DMS53 treated with DMSO at 0.1 percent for 48 hours (cell line): ENCODE measurements at regions not wholly inside any gene's neighbourhood (a gene's known extent, or its start where the extent isn't known, plus 50 kb on each side); places are given as distances from the start of the nearest gene placed in this dataset.

Experiments used
- DNase-seq: peaks from one replicate; lab custom pipeline; 2025; ENCODE audit not compliant: unreplicated experiment; lab: John Stamatoyannopoulos, UW

DNA sequence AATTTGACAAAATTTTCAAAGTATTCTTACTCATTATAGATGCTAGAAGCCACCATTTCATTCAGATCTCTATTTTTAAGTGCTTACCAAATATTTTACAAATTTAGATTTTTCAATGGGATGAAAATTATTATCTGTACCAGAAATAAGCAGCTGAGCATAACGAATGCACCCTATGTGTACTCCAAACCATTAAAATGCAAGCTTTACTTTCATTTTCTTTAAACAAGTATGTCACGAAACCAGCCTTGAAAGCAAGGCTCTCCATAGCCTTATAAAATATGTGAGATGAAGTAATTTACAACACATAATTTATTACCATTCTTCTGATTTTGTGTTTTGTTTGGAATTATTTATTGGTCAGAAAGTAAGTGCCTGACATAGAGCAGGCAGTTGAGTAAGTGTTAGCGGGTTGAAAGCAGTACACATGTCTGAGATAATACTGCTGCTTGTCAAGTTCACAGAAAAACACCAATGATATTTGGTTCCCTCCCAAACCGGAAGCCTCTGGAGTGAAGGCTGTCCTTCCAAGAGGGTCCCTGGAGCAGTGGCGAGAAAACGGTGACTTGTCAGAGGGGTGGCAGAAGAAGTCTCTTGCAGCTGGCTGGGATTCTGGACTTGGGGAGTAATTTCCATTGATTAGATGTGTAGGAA lies 322.7 kb upstream of the PFKP start:
- no peak for DNase-seq

DNA sequence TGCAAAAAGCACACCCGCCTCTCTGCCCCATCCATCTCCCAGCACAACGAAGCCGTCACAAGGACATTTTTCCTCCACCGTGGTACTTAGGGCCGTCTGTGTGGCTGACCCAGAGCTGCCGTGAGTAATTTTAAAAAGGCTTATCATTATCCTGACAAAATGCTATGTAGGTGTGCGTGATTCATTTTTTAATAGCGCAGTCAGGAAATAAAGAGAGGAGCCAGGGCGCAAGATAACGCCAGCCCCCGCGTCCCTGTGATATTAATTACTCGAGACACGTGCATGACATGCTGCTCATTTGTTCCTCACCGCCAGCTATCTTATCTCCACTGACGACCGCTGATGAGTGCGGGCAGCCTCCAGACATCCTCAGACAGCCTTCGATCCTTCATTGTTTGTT lies 332.7 kb upstream of the PFKP start:
- no peak for DNase-seq

DNA sequence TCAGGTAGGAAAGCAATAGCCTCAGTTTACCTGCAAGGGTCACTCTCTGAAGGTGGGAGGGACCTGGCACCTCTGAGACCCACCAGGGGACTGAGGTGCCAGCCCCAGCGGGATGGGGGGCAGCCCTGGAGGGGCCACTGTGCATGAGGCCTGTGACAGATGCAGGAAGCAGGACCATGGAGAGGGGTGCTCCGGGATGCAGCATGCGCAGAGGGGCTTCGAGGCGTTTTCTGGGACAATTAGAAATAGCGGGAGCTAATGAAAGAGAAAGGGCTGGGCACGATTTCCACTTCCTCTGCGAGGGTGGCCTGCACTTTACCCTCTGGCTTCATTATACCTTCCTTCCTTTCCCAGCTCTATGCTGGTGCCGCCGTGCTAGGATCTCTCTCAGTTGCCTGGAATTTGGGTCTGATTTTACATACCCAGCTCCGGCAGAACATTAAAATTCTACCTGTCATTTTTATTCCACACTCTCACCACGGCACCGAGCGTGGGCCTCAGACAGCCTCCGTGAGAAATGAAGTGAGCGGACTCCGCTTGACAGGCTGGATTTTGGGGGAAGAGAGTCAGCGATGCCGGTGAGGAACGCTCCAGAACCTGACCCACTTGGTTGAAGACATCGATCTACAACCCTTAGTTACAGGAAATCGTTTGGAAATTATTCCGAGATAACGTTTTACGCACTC lies 333.9 kb upstream of the PFKP start:
- no peak for DNase-seq

DNA sequence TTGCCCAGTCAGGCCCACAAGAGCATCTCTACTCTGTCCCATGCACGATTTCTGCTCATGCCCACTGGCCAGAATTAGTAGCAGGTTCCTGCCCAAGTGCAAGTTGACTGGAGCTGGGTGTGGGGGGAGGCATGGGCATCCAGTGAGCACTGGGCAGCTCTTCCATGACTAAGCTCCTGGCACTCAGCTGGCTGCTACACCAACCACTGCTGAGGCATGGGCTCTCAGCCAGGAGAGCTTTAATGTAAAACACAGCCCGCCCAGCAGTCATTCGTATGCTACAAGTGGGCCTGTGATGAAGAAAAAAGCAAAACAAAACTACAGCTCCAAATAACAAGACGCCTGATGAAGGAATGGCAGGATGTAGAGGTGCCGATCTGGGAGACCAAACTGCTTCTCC lies 335.4 kb upstream of the PFKP start:
- no peak for DNase-seq

DNA sequence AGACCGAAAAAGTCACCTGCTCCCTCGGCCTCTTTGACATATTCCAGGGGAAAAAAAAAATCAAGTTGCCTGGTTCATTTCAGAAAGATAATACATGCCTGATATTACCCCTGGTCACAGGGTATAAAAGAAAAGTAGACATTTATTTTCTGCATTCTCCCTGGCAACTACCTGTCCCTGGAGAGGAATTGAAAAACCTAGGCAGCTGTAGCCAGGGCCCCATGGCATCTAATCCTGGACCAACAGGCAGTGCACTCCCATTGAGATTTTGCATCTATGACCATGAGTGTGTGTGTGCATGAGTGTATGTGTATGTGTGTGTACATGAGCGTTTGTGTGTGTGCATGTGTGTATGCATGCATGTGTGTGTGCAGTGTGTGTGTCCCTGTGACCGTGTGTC lies 338.2 kb upstream of the PFKP start:
- no peak for DNase-seq

DNA sequence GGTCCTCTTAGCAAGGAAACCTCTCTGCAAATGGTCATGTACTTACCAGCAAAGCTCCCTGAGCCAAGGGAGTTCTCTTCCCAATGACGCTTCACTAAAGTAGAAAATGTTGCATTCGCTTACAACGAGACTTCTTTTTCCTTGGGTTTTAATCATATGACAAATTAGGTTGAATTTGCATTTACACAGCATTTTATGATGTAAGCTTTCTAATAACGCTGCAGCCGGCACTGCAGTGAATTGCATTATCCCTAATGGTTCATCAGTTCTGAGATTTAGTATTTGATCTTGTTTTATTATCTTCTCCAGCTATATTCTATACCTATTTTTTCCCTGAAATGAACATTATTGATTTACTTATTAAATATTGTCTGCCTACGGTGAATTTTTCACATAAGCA lies 339.3 kb upstream of the PFKP start:
- DNase-seq: no peak

DNA sequence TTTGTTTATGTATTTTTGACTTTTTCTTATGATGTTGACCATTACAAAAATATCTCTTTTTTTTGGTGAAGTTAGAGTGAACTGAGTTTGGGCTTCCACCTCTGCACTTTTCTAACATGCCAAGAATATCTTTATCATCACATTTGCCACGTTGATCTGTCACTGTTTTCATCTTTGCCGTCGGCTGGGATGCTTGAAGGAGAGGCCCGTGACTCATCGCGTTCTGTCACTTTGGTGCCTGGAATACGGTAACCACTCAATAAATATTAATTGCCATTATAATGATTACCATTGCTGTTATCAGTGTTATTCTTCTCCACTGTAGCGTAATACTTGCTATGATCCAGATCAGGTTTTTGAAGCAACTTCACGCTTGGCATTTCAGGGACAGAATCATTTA lies 350.8 kb upstream of the PFKP start:
- no peak for DNase-seq

DNA sequence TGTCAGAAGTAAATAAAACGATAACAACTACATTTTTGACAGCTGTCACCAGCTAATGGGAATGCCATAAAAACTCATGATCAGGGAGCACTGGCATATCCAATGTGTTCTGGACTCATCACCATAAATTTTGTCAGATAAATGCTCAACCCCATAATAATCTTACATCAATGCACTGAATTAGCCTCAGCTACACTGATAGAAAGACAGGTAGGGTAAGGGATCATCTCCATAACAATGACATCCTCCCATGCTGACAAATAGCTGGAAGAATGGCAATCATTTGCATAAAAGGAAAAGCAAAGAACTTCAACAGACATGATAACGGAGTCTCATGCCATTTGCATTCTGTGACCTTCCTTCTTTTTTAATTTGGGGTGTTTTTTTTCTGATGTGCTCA lies 352.8 kb upstream of the PFKP start:
- no peak for DNase-seq

DNA sequence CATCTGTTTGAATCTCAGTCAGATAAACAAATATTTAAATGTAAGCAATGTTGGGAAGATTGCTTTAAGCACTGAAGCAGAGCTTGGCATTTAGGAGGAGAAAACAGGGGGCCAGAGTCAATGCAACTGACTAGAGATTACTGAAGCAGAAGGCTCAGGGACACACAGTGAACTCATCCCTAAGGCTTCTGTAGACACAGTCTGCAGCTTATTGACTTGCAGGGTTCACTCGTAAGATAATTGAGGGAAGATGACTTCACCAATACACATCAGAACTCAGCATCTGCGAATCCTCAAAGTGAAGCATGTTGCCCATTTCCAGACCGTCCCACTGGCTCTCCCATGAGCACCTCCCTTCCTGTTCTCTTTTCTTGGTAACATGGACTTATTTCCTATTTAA lies 363.4 kb upstream of the PFKP start:
- DNase-seq: no peak

DNA sequence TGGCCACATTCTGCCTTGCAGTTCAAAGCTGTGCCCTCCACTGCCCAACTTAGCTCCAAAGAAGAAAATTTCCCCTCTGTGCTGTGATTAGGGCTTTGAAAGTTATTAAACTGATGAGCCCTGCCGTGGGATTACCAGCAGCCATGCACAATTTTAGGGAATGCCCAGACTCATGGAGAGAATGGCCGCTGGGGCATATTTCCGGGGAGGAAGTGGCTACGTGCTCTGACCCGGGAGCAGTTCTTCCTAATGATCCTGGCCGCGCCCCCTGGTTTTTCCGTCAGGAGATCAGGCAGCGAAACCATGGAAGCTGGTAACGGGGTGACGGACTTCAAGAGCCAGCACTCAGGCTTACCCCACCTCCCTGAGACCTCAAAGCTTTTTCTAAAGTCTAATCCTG lies 365.5 kb upstream of the PFKP start:
- no peak for DNase-seq

DNA sequence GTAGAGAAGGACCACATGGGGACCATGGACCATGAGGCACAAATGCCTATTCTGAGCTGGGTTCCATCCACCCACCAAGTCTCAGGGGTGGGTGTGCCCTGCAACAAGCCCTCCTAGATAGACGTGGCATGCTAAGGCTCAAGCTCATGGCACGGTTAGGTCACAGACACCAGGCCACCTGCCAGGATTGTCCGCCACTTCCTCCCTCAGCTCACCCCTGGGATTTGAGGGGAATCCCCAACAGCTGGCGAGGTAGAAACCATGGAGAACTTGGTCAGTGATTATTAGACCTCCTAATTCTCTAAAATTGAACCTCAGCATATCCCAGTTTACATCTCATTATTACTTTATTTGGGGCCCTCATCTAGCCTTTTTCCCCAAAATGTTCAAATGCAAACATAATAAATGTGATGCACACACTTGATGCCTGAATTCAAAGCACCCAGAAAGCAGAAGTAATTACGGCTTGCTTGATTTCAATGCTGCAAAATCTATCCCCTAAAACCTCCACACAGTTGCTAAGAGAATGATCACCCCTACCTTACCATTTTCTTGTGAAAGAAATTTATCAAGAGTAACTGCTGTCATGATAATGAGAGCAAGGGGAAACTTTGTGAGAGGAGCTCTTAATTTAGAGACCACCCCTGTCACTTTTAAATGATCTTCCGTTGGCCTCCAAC lies 366.6 kb upstream of the PFKP start:
- no peak for DNase-seq

DNA sequence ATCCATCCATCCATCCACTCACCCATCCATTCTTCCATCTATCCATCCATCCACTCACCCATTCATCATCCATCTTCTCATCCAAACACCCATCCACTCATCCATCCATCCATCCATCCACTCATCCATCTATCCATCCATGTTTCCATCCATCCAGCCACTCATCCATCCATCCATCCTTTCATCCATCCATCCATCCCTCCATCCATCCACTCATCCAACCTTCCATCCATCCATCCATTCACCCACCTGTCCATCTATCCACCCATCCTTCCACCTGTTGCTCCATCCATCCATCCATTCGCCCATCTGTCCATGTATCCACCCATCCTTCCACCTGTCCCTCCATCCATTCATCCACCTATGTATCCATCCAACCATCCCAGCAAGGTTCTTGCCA lies 378.4 kb upstream of the PFKP start:
- no peak for DNase-seq

DNA sequence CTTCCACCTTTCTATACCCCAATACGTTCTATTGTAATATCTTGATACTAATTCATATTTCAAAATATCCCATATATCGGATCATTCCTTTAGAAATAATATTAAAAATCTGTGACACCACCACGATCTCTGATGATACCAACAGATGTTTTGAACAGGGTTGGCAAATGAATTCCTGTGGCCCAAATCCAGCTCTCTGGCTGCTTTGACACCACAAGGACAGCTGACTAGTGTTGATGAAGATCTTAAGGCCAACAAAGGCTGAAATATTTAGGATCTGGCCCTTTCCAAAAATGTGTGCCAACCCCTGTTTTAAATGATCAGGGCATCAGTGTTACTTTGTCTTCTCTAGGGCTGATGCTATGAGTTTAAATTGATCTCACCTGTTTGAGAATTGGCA lies 380.7 kb upstream of the PFKP start:
- DNase-seq: no peak

DNA sequence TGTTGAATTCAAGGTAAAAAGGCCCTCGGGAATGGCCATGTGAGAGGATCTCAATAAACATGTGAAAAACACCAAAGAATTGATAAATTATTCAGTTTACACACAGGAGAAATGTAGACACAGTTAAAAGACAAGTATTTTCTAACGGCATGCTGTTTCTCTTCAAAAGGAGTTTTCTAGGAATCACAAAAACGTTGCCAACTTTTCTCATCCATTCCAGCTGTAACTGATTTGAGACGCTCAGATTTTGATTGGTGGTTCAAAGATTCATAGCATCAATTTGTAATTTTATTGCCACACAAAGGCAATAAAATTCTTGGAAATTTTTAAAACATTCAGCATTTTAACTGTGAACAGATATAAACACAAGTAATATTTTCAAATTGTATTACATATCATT lies 384.9 kb upstream of the PFKP start:
- no peak for DNase-seq

DNA sequence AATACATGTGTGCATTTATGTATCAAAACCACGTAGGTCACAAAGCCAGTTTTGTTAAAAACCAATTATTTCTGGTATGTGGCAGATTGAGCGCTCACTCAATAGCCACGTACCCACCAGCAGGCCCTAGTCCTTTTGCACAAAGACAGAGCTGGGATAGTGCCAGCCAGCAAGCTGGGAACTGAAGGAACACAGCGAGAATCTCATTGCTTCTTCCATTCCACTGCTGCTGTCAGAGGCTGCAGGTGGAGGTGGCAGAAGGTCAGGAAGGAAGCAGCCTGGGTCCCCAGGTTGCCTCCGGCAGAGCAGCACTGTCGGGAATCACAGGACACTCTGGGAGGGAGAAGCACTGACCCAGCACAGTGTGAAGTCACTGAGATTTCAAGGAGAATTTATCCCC lies 385.5 kb upstream of the PFKP start:
- no peak for DNase-seq

DNA sequence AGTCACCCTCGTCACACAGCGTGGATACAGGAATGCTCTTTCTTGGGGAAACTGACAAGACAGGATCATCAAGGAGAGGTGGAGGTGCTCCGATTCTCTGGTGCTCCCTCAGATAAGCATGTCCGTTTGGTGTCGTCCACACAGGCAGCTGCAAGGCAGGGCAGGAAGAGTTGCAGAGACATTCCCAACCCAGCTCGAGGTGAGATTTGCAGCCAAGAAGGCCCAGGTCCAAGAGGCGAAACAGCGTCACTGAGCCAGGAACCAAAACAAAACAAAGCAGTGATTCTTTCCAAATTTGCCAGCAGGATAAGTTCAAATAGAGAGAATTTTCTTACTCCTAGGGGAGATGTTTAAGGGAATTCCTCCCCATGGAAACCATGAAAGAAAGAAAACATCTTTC lies 386.5 kb upstream of the PFKP start:
- DNase-seq: no peak

DNA sequence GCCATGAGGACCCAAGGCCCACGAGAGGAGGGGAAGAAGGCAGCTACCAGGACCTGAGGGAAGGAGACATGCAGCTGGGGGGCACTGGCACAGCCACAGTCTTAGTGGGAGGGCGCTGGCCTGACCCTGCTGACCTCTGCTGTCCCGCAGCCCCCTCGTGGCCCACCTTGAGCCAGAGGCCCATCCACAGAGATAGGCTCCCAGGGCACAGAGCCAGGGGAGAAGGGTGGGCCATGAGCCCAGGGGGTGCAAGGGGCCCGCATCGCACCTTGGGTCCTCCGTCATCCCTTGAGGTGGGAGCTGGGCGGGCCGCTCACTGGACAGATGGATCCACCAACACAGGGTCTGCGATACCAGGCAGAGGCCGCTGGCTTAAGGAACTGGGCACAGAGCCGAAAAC lies 387.7 kb upstream of the PFKP start:
- no peak for DNase-seq

DNA sequence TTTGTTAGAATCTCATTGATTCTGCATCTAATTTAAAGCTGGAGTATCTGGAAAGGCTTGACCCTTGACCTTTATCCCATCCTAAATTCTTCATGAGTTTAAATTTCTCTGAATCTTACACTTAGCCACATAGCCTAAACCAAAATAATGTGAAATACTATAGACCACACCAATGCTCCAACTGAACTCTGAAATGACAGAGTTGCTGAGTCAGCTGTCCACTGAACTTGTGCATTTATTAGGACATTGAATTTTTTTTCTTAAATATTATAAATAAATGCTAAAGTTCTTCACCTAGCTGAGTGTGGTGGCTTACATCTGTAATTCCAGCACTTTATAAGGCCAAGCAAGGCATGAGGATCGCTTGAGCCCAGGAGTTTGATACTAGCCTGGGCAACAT lies 390.9 kb upstream of the PFKP start:
- no peak for DNase-seq

DNA sequence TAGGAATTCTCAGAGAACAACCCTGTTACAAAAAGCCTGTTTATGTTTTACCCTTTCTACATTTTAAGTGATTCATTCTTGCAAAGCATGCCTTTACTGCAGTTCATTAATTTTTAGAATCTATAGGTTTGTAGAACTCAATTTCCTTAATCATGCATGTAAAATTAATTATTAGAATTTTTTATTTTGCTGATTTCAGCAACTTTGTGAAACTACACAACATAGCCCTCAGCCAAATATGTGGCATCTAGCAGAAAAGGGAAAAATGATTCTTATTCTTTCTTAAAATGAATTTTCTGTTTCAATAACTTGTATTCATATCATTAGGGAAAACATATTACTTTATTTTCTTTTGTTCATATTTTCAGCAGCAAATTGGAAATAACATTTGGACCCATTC lies 392.9 kb upstream of the PFKP start:
- DNase-seq: no peak

DNA sequence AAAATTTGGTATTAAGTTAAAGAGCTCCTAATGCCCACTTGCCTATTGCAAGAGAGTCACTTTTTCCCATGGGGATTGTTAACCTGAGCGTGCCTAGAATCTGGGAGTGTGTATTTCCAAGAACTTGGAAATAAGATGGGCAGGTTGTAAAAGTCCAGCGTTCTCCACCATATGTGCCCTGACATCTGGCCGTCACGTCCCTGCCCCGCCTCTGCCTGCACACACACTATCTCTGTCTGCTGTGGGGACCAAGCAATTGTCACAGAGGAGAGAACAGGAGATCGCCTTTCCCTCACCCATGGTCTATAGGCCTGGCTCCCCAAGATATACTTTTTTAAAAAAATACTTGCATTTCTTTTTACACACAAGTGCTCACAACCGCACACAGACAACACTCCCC lies 396.5 kb upstream of the PFKP start:
- DNase-seq: no peak

DNA sequence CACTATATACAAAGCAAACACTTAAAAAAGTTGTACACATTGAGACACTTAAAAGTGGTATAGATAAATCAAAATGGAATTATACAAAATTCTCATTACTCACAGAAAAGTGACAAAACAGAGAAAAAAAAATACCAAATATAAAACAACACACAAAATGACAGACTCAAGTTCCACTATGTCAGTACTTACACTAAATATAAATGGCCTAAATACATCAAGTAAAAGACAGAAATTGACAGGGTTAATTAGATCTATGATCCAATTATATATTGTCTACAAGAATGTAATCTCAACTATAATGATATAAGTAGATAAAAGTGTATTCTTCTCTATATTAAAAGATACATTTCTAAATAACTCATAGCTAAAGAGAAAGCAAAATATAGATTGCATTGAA lies 401.6 kb upstream of the PFKP start:
- no peak for DNase-seq

DNA sequence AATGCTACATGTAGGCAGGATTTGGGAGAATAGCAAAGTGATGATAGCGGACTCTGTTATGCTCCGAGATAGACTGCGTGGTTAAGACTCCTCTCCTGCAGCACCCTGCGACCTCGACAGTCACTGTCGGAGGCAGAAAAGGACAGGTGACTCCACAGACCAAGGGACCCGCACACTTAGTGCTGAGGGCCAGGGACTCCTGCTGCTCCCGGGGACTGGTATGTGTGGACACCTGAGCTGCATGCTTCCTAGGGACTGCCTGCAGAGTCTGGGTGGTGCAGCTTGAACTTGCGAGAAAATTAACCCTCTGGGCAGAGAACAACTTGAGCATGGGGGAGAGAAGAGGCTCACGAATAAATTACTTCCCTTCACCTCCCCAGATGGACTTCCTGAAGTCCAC lies 407.1 kb upstream of the PFKP start:
- no peak for DNase-seq
